HG02884 (cell line): ENCODE measurements at regions not wholly inside any gene's neighbourhood (a gene's known extent, or its start where the extent isn't known, plus 50 kb on each side); places are given as distances from the start of the nearest gene placed in this dataset.

Source experiments
- ATAC-seq: cut with Tn5 transposase; IDR thresholded peaks from one replicate; pipeline ENCODE4 v1.9.1; 2021; ENCODE audit warnings: mild to moderate bottlenecking, moderate library complexity; ENCODE audit not compliant: unreplicated experiment

DNA sequence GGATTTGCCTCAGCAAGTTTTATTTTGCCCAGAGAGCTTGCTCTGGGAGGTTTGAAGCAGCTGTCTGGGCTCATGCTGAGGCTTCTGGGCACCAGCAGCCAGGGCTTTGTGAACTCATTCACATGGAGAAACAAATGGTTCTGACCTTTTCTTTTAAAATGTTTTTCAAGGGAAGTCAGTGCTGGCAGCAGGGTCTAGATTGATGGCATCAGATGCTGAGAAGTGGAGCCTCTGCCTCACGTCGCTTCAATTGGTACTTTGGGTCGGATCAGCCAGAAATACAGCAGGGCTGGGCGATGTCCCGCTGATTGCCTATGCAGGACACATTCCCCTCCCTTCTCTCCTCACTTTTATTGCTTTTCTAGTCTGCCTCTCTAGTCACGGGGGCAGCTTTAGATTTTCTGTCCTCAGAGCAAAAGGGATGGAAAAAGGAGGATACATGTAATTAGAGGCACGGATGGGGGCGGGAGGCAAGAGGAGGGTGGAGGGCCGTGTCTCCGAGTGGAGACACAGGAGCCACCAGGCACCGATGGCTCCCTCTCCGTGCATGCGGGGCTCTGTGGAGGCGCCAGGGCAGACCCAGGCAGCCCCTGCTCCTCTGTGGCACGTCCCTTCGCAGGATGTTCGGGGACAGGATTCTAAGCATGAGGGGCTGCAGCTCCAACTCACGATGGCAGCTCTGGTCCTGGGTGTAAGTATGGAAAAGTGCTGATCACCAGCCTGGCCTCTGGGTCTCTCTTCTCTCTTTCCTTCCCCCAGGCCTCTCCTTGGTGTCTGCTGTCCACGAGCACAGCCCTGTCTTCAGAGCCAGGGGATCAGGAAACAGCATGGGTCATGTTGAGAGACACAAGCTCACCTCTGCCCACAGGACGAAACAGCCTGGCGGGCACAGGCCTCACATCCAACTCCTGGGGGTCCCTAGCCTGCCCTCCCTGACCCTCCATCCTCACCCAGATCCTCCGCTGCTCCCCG, 116.1 kb downstream of the FAM43A start:
- ATAC-seq, result no peak

DNA sequence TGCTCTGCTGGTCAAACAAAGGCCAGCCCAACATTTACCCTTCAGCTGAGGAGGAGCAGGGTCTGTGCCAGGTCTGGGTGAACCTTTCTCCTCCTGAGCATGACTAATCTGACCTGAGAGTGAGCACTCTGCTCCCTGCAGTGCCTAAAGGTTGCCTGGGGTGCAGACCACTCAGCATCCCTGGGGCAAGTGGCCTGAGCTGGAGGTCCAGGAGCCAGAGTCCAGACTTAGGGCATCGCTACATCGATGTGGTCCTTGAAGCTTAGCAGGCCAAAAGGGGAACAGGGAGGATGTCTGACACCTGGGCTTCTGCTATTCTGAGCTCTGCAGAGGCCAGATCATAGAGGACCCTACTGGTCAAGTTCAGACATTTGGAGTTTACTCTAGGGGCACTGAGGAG, 119.1 kb downstream of the FAM43A start:
- no peak for ATAC-seq

DNA sequence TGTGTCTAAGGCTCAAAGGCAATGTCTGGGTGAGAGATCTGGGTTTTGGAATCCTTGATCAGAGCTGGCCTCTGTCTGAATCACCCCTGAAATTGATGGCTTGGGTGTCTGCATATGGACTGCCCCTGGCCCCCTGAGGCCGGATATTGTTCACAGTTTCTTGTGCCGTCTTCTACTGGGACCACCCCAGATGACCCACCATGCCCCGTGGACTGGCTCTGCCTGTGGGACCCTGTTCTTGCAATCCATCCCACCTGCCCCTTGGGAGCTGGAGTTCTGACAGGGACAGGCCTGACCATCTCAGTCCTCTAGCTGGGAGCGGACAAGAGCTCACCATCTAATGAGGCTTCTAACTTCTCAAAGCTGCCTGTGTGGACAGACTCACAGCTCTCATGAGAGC, 119.9 kb downstream of the FAM43A start:
- ATAC-seq, result no peak

DNA sequence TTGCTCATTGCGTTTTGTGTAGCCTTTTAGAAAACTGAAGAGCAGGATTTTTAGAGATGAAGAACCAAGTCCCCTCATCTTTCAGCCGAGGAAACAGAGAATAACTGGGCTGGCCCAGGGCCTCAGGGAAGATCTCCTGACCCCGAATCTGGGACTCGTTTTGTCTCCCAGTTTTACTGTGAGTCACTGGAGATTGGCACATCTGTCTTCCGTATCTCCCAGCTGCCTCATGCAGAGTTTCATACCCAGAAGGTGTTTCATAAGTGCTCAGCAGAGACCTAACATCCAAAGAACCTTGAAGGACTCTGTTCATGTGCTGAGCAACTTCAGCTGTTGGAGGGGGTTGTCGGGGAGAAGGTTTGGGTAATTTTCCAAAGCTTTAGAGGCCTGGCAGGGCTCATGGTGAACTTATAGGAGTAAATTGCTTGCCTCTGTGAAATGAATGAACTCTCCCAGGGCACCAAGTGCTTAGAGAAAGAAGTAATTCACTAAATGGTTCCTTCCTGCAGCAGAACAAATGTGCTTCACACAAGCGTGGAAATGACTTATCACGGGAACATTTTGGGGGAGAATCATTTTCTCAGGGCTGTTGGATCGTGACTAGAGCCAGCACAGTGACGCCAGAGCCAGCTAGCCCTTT, 121.4 kb downstream of the FAM43A start:
- no peak for ATAC-seq

DNA sequence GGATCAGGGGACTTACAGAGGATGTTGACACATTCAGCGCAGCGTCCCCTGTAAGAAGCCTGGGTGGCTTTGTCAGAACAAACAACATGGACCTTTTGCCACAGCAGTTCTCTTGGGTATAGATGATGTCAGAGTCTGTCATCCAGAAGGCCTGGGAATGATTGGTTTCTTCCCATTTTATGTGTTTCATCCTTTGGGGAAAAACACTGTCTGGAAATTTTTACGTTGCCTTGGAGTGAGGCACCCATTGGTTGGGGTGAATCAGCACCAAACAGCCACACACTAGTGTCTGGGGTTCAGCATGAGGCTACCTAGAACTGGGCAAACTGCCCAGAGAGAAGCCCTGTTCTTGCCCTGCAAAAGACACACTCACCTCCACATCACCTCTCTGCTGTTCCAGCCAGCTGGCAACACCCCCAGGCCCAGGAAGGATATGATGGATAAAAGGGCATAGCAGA, 123.0 kb downstream of the FAM43A start:
- ATAC-seq, result no peak

DNA sequence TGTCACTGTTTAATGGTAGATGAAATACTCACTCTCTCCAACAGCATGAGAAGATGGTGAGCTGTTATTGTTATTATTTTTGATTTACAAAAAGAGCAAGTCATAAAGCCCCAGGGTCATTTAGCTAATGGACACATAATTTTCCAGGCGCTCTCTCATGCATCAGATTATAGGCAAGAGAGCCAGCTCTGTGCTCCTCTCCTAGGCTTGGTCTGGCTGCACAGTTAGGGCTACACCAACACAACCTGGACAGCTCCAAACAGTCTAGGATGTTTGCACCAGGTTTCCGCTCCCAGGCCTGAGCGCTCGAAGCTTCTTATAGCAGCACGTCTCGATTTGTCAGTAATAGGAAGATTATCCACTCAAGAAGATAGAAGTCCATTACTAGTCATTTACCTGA, 123.7 kb downstream of the FAM43A start:
- ATAC-seq, result no peak

DNA sequence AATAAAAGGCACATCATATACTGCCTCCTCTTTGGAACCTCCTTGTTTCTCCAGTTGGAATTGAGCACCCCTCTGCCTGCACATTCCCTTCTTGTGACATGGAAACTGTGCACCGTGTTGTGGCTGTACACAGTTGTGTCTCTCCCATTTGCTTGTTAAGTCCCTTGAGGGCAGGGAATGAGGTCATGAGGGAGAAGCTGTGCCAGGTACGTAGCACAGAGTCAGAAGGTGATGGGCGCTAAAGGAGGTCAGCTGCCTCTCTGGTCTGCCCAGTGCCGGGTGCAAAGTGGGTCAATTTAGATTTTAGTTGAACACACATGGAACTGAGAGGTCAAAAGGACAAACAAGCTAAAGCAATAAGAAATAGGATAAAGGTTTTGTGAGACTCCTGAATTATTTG, 124.4 kb downstream of the FAM43A start:
- ATAC-seq, result no peak

DNA sequence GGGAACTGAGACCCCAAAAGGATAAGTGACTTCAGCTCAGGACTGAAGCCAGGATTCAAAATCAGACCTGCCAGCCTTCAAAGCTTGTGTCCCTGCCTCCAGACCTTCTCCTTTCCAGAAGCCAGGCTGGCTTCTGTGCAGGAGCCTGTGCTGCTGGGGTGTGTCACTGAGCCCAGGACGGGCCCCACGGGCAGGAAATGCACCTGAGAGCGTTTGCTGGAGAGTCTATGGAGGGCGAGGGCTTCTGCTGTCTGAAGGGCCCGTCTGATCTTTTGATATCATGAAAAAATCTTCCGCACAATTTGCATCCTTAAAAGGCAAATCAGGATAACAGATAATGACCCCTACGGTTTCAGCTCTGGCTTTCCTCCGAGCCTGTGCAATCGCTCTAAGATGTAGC, 125.4 kb downstream of the FAM43A start:
- ATAC-seq, result no peak

DNA sequence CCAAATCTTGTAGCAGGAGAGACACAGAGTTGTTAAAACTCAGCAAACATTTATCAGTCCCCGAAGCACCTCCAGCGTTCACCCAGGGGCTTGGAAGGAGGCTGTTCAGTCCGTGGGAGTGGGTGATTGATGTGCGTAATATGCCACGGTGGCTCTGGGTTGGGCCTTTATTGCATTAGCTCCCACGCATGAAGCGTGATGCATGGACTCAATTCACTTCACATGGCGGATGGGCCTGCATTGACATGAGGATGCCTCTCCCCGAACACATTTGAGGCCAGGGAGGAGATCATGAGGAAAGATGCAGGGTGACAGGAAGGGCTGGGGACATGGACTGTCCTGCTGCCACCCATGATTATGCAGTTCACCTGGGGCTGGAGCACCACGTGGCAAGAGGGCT, 126.5 kb downstream of the FAM43A start:
- ATAC-seq, result no peak

DNA sequence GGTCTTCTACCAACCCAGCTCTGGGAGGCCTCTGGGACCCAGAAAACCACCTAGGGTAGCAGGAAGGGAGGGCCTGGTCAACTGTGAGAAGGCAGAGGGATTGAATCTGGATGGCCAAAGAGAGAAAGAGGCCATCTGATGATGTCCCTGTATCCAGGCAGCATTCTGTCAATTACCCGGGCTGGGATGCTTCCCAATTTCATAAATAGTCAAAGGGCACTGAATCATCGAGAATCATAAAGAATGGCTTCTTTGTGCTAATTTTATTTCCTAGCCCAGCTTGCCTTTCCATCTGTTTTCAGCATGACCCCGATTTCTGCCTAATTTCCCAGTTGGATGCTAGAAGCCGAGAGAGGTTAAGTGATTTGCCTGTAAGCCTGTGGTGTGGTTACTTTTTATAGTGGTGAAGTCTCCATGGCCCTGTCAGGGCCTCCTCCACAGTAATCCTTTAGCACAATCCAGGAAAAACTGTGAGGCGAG, 129.2 kb downstream of the FAM43A start:
- ATAC-seq, result no peak

DNA sequence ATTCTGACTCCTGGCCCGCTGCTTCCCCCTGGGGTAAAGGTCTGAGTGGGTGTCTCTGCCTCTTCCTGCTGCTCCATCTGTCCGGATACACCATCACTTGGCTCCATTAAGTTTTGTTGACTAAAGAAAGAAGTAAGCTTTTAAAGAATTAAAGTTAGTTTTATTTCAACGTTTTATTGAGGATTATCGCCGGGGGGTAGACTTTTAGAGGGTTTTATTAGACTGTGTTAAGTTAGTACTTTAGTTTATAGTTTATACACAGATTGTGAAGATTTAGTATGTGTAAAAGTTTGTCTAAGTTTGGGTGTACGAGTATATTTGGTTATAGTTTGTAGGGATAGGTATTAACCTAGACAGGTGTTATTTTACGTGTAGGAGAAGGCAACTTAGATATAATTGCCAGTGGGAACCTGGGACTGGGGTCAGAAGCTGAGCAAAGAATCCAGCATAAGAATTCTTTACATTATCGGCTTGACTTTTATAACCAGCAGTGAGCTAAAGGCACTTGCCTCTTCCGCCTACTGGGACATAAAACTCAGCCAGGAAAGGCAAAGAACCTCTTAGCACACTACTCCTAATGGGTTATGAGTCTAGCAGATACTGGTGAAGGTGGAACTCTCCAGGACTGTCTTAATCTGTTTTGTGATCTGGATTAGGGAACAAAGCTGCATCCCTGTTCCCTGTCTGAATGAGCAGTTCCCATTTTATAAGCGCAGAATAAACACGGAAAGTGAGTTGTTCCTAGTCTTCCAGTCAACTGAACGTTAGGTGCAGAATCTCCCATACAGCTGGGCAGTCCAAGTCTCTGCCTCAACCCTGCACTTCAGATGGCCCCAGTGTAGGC, 131.3 kb downstream of the FAM43A start:
- ATAC-seq, result no peak

DNA sequence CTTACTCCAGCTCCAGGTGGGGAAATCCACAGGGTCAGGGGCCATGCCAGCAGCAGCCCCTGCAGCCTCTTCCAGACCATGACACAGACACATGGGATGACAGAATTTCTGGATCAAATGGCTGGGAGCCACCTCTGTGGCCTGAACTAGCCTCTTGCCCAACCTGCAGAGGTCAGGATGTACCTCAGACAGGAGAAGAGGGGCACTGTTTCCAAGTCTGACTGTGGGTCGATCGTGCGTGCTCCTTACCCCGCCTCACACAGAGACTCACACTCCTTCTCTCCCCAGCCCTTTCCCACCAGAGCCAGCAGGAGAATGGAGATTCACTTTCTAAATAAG, 131.9 kb downstream of the FAM43A start:
- ATAC-seq, result no peak

DNA sequence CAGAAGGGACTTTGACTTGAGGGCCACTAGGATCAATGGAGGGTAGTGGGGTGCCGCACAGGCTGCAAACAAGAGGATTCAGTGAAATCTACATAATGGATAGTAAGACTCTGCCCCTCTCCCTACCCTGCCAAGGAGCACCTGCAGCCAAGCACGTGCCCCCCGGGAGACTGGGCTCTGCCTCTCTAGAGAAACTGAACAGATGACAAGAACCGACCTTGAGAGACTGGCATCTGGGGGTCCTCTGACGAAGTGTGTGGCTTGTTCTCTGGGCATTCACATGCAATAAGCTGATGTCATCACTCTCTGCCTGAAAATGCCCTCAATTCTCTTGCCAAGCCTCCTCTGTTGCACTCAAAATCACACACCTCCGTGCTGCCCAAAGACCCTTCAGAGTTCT, 132.3 kb downstream of the FAM43A start:
- ATAC-seq, result no peak

DNA sequence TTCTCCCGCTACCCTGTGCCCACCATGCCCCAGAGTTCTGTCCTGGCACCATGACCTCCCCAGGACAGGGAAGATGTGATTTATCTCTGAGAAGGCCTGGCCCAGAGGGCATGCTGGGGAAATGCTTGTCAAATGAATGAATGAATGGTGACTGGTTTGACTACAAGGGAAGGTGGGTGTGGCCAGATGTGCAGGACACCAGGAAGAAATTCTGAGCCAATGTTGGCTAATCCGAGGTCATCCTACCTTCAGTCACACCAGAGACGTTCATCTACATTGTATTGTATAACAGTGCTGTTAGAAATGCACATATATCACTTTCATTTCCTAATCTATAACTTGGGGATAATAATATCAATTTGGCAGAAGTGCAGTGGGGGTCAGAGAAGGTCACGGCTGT, 138.4 kb downstream of the FAM43A start:
- no peak for ATAC-seq

DNA sequence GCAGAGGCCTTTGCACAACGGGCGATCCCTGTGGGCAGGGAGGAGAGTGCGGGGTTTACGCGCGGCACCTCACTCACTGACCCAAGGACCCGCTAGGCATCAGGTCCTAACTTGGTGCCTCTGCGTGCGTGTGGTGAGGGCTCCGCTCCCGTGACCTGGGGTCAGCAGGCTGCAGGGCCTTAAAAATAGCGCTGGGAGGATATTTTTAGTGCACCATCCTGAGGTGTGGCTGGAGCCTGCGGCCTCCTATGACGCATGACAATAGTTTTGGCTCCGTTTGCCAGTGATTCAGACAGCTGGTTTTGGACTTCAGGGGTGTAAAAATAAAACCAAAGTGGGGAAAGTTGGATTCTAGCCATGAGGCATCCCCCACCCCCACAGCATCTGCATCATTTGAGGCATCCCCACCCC, 139.0 kb downstream of the FAM43A start:
- ATAC-seq, result no peak

DNA sequence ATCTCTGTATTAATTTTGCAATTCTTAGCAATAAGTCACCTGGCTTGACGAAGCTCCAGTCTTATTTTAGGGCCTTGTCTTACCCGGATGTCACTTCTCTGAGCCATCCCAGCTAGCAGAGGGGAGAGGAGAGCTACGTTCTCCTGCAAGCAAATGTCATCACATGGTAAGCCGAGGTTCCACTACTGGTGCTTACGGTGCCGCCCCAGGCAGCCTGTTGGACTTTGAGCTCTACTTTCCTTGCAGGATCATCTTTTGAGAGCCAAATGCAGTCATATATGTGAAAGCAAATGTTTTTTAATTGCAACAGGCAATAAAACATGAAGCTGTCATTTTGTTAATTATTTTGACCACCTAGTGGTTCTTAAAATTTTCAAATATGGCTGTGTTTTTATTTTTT, 140.9 kb downstream of the FAM43A start:
- no peak for ATAC-seq

DNA sequence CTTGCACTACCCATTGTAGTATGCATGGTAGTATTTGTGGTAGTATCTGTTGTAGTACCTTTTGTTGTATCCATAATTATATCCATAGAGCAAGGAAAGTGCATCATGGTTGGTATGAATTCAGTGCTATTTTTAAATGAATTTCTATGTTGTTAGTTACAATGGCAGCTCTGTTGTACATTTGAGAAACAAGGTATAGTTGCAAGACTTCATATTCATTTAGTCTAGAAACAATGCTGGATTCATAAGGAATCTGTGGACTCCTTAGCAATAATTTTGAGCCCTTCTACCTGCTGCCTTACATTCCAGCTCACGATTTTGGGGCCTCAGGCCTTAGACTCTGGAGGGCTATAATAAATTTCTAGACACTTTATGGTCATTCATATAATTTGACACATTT, 141.8 kb downstream of the FAM43A start:
- no peak for ATAC-seq

DNA sequence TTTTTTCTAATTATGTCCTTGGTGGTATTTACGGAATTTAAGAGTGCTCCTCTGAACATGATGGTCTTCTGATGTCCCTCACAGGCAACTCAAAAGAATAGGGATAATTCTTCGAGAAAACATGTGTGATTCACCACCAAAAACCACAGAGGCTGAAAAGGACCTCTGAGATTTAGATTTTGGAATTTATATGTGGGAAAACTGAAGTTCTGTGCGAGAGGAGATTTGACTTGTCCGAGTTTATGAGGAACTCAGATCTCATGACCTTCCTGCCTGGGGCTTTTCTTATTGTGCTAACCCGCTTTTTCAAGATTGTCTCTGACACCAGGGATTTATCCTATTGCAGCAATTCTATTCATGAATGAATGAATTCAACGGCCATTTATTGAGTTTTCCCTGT, 142.4 kb downstream of the FAM43A start:
- no peak for ATAC-seq

DNA sequence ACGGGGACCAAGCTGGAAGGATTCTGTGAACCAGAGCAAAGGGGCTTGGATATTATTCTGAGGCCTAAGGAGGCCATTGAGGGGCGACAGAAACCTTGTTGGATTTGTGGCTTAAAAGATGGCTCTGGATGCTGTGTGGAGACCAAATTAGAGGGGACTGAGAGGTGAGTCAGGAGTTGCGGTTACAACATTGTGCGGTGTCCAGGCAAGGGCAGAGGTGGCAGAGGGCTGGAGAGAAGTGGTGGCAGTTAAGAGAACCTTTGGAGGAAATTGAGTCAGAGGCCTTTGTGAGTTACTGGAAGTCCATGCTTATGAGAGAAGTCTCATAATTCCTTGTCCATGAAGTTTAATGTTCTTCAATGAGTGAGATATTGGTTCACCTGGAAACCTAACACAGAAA, 143.2 kb downstream of the FAM43A start:
- ATAC-seq, result no peak

DNA sequence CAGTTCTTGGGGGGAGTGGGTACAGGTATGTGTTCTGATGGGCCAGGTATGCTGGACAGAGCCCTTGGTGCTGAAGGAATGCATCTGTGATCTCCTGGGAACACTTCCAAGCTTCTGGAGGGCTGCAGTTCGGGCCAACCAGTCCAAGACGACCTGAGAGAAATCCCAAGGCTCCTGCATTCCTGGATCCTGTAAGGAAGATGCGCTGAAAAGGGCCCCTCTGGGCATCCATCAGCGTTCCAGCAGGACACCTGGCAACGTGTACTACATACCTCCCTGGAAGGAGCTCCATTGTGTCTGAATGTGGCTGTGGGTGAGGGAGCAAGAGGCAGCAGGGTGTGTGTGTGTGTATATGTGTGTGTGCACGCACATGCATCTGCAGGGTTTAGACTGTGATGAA, 144.7 kb downstream of the FAM43A start:
- no peak for ATAC-seq

DNA sequence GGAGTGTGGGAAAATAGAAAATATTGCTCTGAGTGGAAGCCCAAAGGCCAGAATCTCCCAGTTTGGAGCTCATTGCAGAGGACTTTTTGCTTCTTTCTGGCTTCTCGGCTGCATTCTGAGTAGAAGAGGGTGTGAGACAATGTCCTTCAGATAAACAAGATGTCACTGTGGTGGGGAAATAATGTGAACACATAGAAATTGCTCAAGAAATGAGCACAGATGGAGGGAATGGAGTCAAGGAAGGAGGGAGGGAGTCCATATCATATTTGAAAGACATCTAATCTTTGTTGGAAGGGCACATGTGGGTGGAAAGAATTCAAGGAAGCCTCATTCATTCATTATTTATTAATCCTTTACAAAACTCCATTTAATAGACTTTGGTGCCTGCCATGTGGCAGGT, 145.3 kb downstream of the FAM43A start:
- no peak for ATAC-seq
